Neural crest cell (in vitro differentiated cells): ENCODE measurements at regions not wholly inside any gene's neighbourhood (a gene's known extent, or its start where the extent isn't known, plus 50 kb on each side); places are given as distances from the start of the nearest gene placed in this dataset.

Experiments
- DNase-seq: peaks from one replicate; pipeline ENCODE4 v3.0.0; 2021; ENCODE audit warnings: low read depth, mixed read lengths, low spot score
- H3K27ac Mint-ChIP-seq: one replicate; pipeline ENCODE4 v1.8.0; 2021; ENCODE audit warnings: mild to moderate bottlenecking, mixed read lengths; ENCODE audit not compliant: unreplicated experiment
- H3K27me3 Mint-ChIP-seq: 2 replicates; pipeline ENCODE4 v1.8.0; 2021; ENCODE audit warnings: low read depth, mild to moderate bottlenecking, mixed read lengths
- H3K36me3 Mint-ChIP-seq: 2 replicates; pipeline ENCODE4 v1.8.0; 2021; ENCODE audit warnings: low read depth, mild to moderate bottlenecking, mixed read lengths
- H3K4me1 Mint-ChIP-seq: 2 replicates; pipeline ENCODE4 v1.8.0; 2021; ENCODE audit warnings: mixed read lengths
- H3K4me3 Mint-ChIP-seq: one replicate; pipeline ENCODE4 v1.8.0; 2021; ENCODE audit warnings: mild to moderate bottlenecking, mixed read lengths
- H3K9me3 Mint-ChIP-seq: 2 replicates; pipeline ENCODE4 v1.8.0; 2021; ENCODE audit warnings: mixed read lengths
- CTCF ChIP-seq: fragments of 200-600 bp; sonication (generic); conservative IDR thresholded peaks from 2 replicates; pipeline ENCODE4 v1.5.0; 2021; ENCODE audit warnings: antibody characterized with exemption, mild to moderate bottlenecking

- no peak for TF ChIP-seq CTCF
- Mint-ChIP-seq H3K27me3 (no peaks in the 10 kb centered on the region), H3K4me3 (no peak overlapping the region), H3K36me3 (no peaks in the 10 kb centered on the region), H3K9me3 (no peaks in the 10 kb centered on the region), H3K4me1 (no peaks in the 10 kb centered on the region), H3K27ac (no peak overlapping the region)
- no peak for DNase-seq
These were observed 250.5 kb downstream of the TDRD3 start for GRCh38 chr13:60647547-60647946.

DNA sequence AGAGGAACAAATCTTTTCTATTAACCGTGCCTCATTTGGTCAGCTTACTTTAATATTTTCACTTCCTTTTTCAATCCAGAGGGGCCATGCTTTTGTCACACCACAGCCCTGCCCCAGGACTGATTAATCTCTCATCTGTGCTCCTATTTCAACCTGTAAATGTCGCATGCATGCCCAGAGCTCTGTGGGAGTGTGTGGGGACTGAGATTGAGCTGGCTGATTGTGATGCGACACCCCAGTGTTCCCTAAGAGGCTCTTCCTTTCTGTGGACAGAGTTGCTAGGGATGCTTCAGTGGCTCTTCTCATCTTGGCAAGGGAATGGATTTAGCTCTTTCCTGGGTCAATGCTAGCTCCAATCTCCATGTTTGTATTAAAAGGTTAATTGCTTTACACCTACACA lies 249.6 kb downstream of the TDRD3 start:
- DNase-seq = no peak
- Mint-ChIP-seq H3K4me3 (no peak overlapping the region), H3K9me3 (no peaks in the 10 kb centered on the region), H3K27me3 (no peaks in the 10 kb centered on the region), H3K4me1 (no peaks in the 10 kb centered on the region), H3K27ac (no peak overlapping the region), H3K36me3 (no peaks in the 10 kb centered on the region)
- no peak for TF ChIP-seq CTCF

GRCh38 chr13:60645676-60646075 lies 248.7 kb downstream of the TDRD3 start:
- no peak for TF ChIP-seq CTCF
- Mint-ChIP-seq H3K4me3 (no peak overlapping the region), H3K27me3 (no peaks in the 10 kb centered on the region), H3K9me3 (no peaks in the 10 kb centered on the region), H3K27ac (no peak overlapping the region), H3K4me1 (no peaks in the 10 kb centered on the region), H3K36me3 (no peaks in the 10 kb centered on the region)
- DNase-seq = no peak

GRCh38 chr13:60642552-60642951 lies 245.5 kb downstream of the TDRD3 start:
- no peaks in the 10 kb centered on the region for H3K36me3 Mint-ChIP-seq
- no peak for DNase-seq
- H3K9me3 Mint-ChIP-seq = peaks cover 2% of the 10 kb centered on the region
- no peaks in the 10 kb centered on the region for H3K27me3 Mint-ChIP-seq
- H3K4me1 Mint-ChIP-seq = no peaks in the 10 kb centered on the region
- H3K27ac Mint-ChIP-seq = no peak overlapping the region
- no peak for TF ChIP-seq CTCF
- no peak overlapping the region for H3K4me3 Mint-ChIP-seq

DNA sequence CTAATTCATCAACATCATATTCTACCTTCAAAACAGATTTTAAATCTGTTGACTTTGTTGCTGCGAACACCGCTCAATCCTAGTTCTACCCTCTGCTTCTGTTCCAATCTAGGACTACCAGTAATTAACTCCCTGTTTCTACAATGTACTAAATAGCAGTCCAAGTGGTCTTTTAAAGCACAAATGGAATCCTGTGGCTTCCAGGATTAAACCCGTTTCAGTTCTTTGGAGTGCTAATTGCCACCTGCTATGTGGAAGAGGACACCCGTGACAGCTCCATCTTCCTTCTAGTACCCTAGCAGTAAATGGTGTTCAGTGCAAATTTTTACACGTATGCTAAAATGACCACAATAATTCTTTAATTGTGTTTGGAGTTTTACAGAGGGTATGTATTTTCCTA lies 232.1 kb downstream of the TDRD3 start:
- Mint-ChIP-seq H3K27ac (no peak overlapping the region), H3K36me3 (no peaks in the 10 kb centered on the region), H3K27me3 (no peaks in the 10 kb centered on the region), H3K9me3 (peaks cover 3% of the 10 kb centered on the region), H3K4me3 (no peak overlapping the region), H3K4me1 (no peaks in the 10 kb centered on the region)
- DNase-seq = no peak
- no peak for TF ChIP-seq CTCF
